NT2/D1 (cell line): ENCODE measurements at regions not wholly inside any gene's neighbourhood (a gene's known extent, or its start where the extent isn't known, plus 50 kb on each side); places are given as distances from the start of the nearest gene placed in this dataset.

ENCODE experiments used
- DNase-seq: peaks from one replicate; pipeline ENCODE4 v3.0.0-alpha.2; 2011; ENCODE audit warnings: low read depth, low spot score
- H3K27me3 ChIP-seq: 2 replicates; pipeline ENCODE4 v1.6.0; 2011; ENCODE audit warnings: mild to moderate bottlenecking; ENCODE audit not compliant: insufficient read length, insufficient read depth
- H3K36me3 ChIP-seq: 2 replicates; pipeline ENCODE4 v1.6.1; 2011; ENCODE audit warnings: mild to moderate bottlenecking, low read length, mixed read lengths; ENCODE audit not compliant: insufficient read depth, insufficient read length
- H3K4me1 ChIP-seq: 2 replicates; pipeline ENCODE4 v1.5.1; 2011; ENCODE audit not compliant: insufficient read depth, insufficient read length
- H3K4me3 ChIP-seq: 2 replicates; pipeline ENCODE4 v1.5.1; 2011; ENCODE audit warnings: low read depth; ENCODE audit not compliant: insufficient read length
- H3K9ac ChIP-seq: 2 replicates; pipeline ENCODE4 v1.6.0; 2011; ENCODE audit warnings: low read depth; ENCODE audit not compliant: insufficient read length
- H3K9me3 ChIP-seq: 2 replicates; pipeline ENCODE4 v1.5.1; 2011; ENCODE audit warnings: mild to moderate bottlenecking, low read length; ENCODE audit not compliant: insufficient read depth
- SUZ12 ChIP-seq: IDR thresholded peaks from 2 replicates; pipeline ENCODE4 v1.6.1; 2011; ENCODE audit not compliant: insufficient read length, insufficient read depth; ENCODE audit errors: extremely low read depth
- YY1 ChIP-seq: IDR thresholded peaks from 2 replicates; pipeline ENCODE4 v1.6.1; 2011; ENCODE audit not compliant: insufficient read length, insufficient read depth
- ZNF274 ChIP-seq: IDR thresholded peaks from 2 replicates; pipeline ENCODE4 v1.6.1; 2011; ENCODE audit warnings: mild to moderate bottlenecking, low read depth, low read length

GRCh38 chr17:5794385-5794784, 210.1 kb upstream of the NLRP1 start:
- TF ChIP-seq SUZ12 = no peak
- no peak for TF ChIP-seq ZNF274
- TF ChIP-seq YY1 = no peak
- H3K36me3 ChIP-seq = no peaks in the 10 kb centered on the region

GRCh38 chr17:5794881-5795506, 210.7 kb upstream of the NLRP1 start:
- H3K27me3 ChIP-seq = no peaks in the 10 kb centered on the region
- DNase-seq = no peak
- TF ChIP-seq YY1 (no peak), SUZ12 (no peak), ZNF274 (no peak)

More at GRCh38 chr17:5794385-5794784, 210.1 kb upstream of the NLRP1 start:
- Histone ChIP-seq H3K4me1 (peaks cover 6% of the 10 kb centered on the region), H3K27me3 (no peaks in the 10 kb centered on the region), H3K9ac (no peak overlapping the region), H3K4me3 (no peak overlapping the region), H3K9me3 (peaks cover 18% of the 10 kb centered on the region)
- DNase-seq = no peak

GRCh38 chr17:5797447-5798050, 213.2 kb upstream of the NLRP1 start:
- Histone ChIP-seq H3K9me3 (peaks cover 11% of the 10 kb centered on the region), H3K4me1 (peaks cover 6% of the 10 kb centered on the region), H3K36me3 (no peaks in the 10 kb centered on the region), H3K9ac (no peak overlapping the region), H3K4me3 (no peak overlapping the region), H3K27me3 (no peaks in the 10 kb centered on the region)
- no peak for DNase-seq
- no peak for TF ChIP-seq SUZ12
- no peak for TF ChIP-seq ZNF274
- TF ChIP-seq YY1 = no peak

More at GRCh38 chr17:5794881-5795506, 210.7 kb upstream of the NLRP1 start:
- H3K4me1 ChIP-seq = peaks cover 6% of the 10 kb centered on the region
- no peak overlapping the region for H3K4me3 ChIP-seq
- H3K9ac ChIP-seq = no peak overlapping the region
- H3K36me3 ChIP-seq = no peaks in the 10 kb centered on the region
- H3K9me3 ChIP-seq = peaks cover 18% of the 10 kb centered on the region

DNA sequence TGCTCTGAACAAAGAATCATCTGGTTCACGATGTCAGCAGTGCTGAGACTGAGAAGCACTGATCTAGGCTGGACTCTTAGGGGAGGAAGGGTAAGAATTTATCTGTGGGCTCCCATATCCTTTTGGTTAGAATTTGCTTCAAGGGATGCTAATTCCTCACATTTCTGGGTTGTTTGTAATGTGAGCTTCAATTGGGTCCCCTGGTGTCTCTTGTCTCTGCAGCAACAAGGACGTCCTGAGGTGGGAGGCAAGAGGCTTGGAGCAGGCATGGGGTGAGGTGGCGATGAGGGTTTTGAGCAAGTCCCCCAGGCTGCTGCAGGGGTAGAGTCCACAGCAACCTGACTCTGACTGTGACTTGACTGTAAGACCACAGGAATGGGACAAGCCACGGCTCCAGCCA, 213.8 kb upstream of the NLRP1 start:
- H3K4me3 ChIP-seq = no peak overlapping the region
- H3K9ac ChIP-seq = no peak overlapping the region
- no peak for TF ChIP-seq SUZ12
- TF ChIP-seq YY1 = no peak
- no peak for TF ChIP-seq ZNF274
- H3K27me3 ChIP-seq = no peaks in the 10 kb centered on the region
- peaks cover 6% of the 10 kb centered on the region for H3K4me1 ChIP-seq
- no peak for DNase-seq
- no peaks in the 10 kb centered on the region for H3K36me3 ChIP-seq
- peaks cover 5% of the 10 kb centered on the region for H3K9me3 ChIP-seq

- Histone ChIP-seq H3K9ac (no peak overlapping the region), H3K36me3 (no peaks in the 10 kb centered on the region), H3K9me3 (no peaks in the 10 kb centered on the region), H3K4me1 (peaks cover 6% of the 10 kb centered on the region), H3K27me3 (no peaks in the 10 kb centered on the region), H3K4me3 (no peak overlapping the region)
- TF ChIP-seq YY1 = no peak
- no peak for TF ChIP-seq SUZ12
- no peak for TF ChIP-seq ZNF274
- DNase-seq = no peak
Measured at GRCh38 chr17:5800131-5800530, 215.8 kb upstream of the NLRP1 start.

GRCh38 chr17:5800646-5801045, 216.3 kb upstream of the NLRP1 start:
- Histone ChIP-seq H3K9ac (no peak overlapping the region), H3K27me3 (no peaks in the 10 kb centered on the region), H3K4me3 (no peak overlapping the region), H3K36me3 (no peaks in the 10 kb centered on the region), H3K4me1 (peaks cover 6% of the 10 kb centered on the region), H3K9me3 (no peaks in the 10 kb centered on the region)
- TF ChIP-seq YY1 (no peak), ZNF274 (no peak), SUZ12 (no peak)
- no peak for DNase-seq

GRCh38 chr17:5804251-5804650, 219.9 kb upstream of the NLRP1 start:
- no peaks in the 10 kb centered on the region for H3K36me3 ChIP-seq
- no peak overlapping the region for H3K9ac ChIP-seq
- no peak overlapping the region for H3K4me3 ChIP-seq
- H3K27me3 ChIP-seq = no peaks in the 10 kb centered on the region
- TF ChIP-seq YY1 (no peak), ZNF274 (no peak), SUZ12 (no peak)
- peaks cover 13% of the 10 kb centered on the region for H3K9me3 ChIP-seq
- H3K4me1 ChIP-seq = no peaks in the 10 kb centered on the region
- DNase-seq = no peak

DNA sequence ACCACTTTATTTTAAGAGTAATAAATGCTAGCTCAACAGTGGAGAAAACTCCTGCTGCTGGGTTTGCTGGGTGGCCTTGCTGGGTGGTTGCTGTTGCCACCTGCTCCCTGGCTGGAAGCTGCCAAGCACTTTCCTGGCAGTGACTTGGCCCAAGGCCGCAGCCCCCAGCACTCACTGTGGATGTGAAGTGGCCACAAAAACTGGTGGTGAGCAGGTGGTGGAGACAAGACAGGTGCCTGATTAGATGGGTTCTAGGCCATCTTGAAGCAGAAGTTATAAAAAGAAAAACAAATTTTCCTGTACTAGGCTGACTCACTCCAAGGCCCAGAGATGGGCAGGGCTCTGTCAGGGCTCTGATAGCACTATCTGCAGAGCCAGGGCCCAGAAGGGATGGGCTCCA, 224.7 kb upstream of the NLRP1 start:
- Histone ChIP-seq H3K9ac (no peak overlapping the region), H3K9me3 (peaks cover 42% of the 10 kb centered on the region), H3K4me1 (peaks cover 2% of the 10 kb centered on the region)

More for the DNA sequence above, 224.7 kb upstream of the NLRP1 start:
- Histone ChIP-seq H3K4me3 (no peak overlapping the region), H3K27me3 (no peaks in the 10 kb centered on the region), H3K36me3 (no peaks in the 10 kb centered on the region)
- TF ChIP-seq ZNF274 (no peak), YY1 (no peak), SUZ12 (no peak)
- DNase-seq = no peak
